ENCODE measurements at regions not wholly inside any gene's neighbourhood (a gene's known extent, or its start where the extent isn't known, plus 50 kb on each side); places are given as distances from the start of the nearest gene placed in this dataset.
A peak's percentile ranks its signal among the peaks of the same experiment; 100 is the strongest.

DNA sequence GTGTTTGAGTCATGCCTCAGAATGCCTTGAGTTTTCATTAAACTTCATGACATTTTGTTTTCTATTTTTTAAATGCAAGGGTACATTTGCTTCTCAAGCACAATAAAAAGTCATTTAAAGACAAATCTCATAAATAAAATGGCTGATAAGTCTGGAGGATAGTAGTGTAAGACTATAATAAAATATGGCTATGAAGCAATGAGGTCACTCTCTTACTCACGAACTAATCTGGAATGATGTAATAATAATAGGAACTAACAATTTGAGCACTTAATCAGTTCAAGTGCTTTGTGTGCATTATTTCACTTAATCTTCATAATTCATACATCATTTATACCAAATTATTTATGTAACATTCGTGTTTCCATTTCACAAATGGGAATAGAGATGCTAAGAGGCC lies 149.3 kb upstream of the CTTNBP2 start:
- Histone ChIP-seq H3K4me1 (no peaks in the 10 kb centered on the region), H3K9me3 (no peaks in the 10 kb centered on the region), H3K27ac (no peak overlapping the region), H3K27me3 (no peaks in the 10 kb centered on the region), H3K36me3 (no peaks in the 10 kb centered on the region), H3K4me3 (no peak overlapping the region)
- TF ChIP-seq, protein P1, sequence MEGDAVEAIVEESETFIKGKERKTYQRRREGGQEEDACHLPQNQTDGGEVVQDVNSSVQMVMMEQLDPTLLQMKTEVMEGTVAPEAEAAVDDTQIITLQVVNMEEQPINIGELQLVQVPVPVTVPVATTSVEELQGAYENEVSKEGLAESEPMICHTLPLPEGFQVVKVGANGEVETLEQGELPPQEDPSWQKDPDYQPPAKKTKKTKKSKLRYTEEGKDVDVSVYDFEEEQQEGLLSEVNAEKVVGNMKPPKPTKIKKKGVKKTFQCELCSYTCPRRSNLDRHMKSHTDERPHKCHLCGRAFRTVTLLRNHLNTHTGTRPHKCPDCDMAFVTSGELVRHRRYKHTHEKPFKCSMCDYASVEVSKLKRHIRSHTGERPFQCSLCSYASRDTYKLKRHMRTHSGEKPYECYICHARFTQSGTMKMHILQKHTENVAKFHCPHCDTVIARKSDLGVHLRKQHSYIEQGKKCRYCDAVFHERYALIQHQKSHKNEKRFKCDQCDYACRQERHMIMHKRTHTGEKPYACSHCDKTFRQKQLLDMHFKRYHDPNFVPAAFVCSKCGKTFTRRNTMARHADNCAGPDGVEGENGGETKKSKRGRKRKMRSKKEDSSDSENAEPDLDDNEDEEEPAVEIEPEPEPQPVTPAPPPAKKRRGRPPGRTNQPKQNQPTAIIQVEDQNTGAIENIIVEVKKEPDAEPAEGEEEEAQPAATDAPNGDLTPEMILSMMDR (IDR thresholded peaks at IDR 0.05), result no peak
- TF ChIP-seq POLR2A (IDR thresholded peaks at IDR 0.05), result no peak
- no peak for DNase-seq
- intact Hi-C loops (cut with DNase I; ENCODE audit: low total_unique reads), result no loop called here

DNA sequence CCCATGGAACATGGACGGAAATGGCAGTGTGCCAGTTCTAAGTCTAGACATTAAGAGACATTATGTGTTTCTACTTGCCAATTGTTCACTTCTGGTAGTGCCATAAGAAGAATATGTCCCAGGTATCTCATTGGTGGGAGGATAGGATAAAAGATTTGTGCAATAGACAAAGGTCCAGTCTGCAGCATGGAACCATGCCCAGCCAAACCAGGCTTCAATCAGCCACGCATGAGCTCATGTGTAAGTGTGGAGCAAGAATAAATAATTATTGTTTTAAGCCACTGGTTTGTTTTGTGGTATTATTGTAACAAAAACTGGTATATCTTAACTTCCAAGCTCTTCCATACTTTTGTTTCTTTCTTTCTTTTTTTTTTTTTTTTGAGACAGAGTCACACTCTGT lies 153.6 kb upstream of the CTTNBP2 start:
- intact Hi-C loops (cut with DNase I; ENCODE audit: low total_unique reads), result no loop called here
- DNase-seq, result no peak
- TF ChIP-seq POLR2A (IDR thresholded peaks at IDR 0.05), result no peak
- TF ChIP-seq, protein P1 (IDR thresholded peaks at IDR 0.05), result no peak
- Histone ChIP-seq H3K4me1 (no peaks in the 10 kb centered on the region), H3K27me3 (no peaks in the 10 kb centered on the region), H3K4me3 (no peak overlapping the region), H3K9me3 (no peaks in the 10 kb centered on the region), H3K36me3 (no peaks in the 10 kb centered on the region), H3K27ac (no peak overlapping the region)

DNA sequence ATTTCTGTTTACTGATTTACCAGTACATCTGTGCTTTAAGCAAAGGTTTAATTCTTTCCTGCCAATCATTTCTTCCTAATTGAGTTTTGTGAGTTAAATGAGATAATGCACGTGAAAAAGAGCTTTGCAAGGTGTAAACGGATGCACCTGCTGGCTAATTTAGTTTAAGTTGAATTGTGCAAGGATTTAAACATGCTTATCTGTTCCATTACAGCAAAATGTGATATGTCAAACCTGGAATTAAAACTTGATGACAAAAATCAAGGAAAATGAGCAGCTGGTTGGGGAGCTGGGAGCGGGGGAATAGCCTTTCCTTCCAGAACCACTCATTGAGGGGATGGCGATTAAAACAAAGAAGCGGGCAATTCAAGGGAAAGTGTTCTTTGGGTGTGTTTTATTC lies 155.0 kb upstream of the CTTNBP2 start:
- H3K9me3 ChIP-seq, result no peaks in the 10 kb centered on the region
- no peaks in the 10 kb centered on the region for H3K4me1 ChIP-seq
- H3K4me3 ChIP-seq, result no peak overlapping the region
- no peaks in the 10 kb centered on the region for H3K27me3 ChIP-seq
- TF ChIP-seq, protein P1 (IDR thresholded peaks at IDR 0.05), result no peak
- no peak for TF ChIP-seq POLR2A (IDR thresholded peaks at IDR 0.05)
- no peaks in the 10 kb centered on the region for H3K36me3 ChIP-seq
- intact Hi-C loops (cut with DNase I; ENCODE audit: low total_unique reads), result no loop called here
- DNase-seq, result no peak
- H3K27ac ChIP-seq, result no peak overlapping the region

DNA sequence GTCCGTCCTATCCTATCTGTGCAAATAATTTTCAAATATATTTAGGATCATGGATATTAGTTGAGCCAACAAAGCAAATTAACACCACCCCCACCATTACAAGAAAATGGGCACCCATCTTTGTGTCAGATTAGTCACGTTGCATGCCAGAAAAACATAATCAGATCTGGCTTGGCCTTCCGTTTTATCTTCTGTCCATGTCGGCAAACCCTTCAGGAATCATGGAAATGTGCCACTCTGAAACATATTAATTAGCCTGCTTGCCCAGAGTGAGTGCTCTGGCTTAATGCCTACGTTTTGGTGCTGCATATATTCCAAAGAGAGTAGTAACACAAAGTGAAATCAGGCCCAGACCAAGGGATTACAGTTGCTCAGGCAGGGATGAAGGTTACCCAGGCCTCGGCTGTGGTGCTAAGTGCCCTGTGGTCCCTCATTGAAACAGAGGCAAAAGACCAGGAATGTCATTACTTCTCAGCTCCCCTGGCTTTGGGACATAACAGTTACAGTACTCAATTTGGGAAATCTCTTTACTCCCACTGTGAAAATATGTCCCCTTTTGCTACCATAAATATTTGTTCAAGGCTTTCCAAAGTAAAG lies 154.0 kb upstream of the LSM8 start:
- no peak for DNase-seq
- intact Hi-C loops (cut with DNase I; ENCODE audit: low total_unique reads), result no loop called here
- H3K4me3 ChIP-seq, result no peak overlapping the region
- H3K9me3 ChIP-seq, result no peaks in the 10 kb centered on the region
- no peaks in the 10 kb centered on the region for H3K4me1 ChIP-seq
- peak overlapping the region in 1 of 2 donors; percentile 59 for H3K27ac ChIP-seq
- no peaks in the 10 kb centered on the region for H3K27me3 ChIP-seq
- no peaks in the 10 kb centered on the region for H3K36me3 ChIP-seq
- TF ChIP-seq, protein P1 (IDR thresholded peaks at IDR 0.05), result no peak
- TF ChIP-seq POLR2A (IDR thresholded peaks at IDR 0.05), result no peak

DNA sequence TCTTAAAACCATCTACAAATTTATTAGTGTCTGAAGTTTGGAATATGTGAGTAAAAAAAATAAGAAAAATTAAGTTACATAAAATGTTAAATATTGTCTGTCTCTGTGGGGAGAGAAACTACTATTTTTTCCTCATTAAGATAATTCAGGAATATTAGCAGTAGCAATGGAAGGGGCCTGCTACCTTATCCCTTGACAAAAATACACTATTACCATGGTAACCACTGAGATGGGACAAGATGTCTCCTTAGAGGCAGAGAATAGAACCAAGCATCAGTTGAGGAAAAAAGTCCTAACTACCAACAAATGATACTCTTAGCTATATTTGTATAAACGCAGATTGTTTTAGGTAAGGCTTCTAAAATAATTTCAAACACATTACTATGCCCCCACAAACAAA lies 150.7 kb upstream of the LSM8 start:
- Histone ChIP-seq H3K4me3 (no peak overlapping the region), H3K36me3 (no peaks in the 10 kb centered on the region), H3K9me3 (no peaks in the 10 kb centered on the region), H3K27ac (no peak overlapping the region), H3K4me1 (no peaks in the 10 kb centered on the region), H3K27me3 (no peaks in the 10 kb centered on the region)
- DNase-seq, result no peak
- TF ChIP-seq, protein P1 (IDR thresholded peaks at IDR 0.05), result no peak
- TF ChIP-seq POLR2A (IDR thresholded peaks at IDR 0.05), result no peak
- intact Hi-C loops (cut with DNase I; ENCODE audit: low total_unique reads), result no loop called here
